HepG2 (cell line): ENCODE measurements at regions not wholly inside any gene's neighbourhood (a gene's known extent, or its start where the extent isn't known, plus 50 kb on each side); places are given as distances from the start of the nearest gene placed in this dataset.
"Not testable (repeated sequence)": the region's sequence is repeated elsewhere in the genome, so short reads cannot be mapped to it uniquely, and the experiment has no call there.

Experiments
- ATAC-seq: fragments of 200-7000 bp; cut with Tn5 transposase; 3 replicates; pipeline ENCODE4 v1.9.1; 2020; ENCODE audit warnings: mild to moderate bottlenecking, moderate library complexity
- BruUV-seq: library from RNA; stranded (reverse); fragments of 400-500 nt; replicated peaks from 2 replicates; lab custom pipeline; 2021; lab: Mats Ljungman, UMichigan
- CTCF ChIA-PET: fragments of 300-600 bp; formaldehyde crosslinking; extraction: SDS; loops from one replicate; lab custom pipeline; 2021; ENCODE audit warnings: low total read pairs, inconsistent platforms, low intra/inter-chr PET ratio; lab: Yijun Ruan, JAX
- POLR2A ChIA-PET: fragments of 350-600 bp; sonication (Branson Sonifier 250); formaldehyde crosslinking; loops from one replicate; lab custom pipeline; 2020; ENCODE audit warnings: antibody characterized with exemption, inconsistent platforms; lab: Yijun Ruan, JAX
- DNase-seq: peaks from one replicate; pipeline ENCODE4 v3.0.0-alpha.2; 2015; ENCODE audit warnings: low spot score
- FAIRE-seq: peaks from 3 replicates; lab custom pipeline; 2011; peaks lifted over from hg19 to GRCh38; lab: Jason Lieb, UNC
- H2AFZ ChIP-seq: one replicate; pipeline ENCODE4 v1.6.1; 2011; ENCODE audit warnings: low read length, inconsistent platforms
- H3K27ac ChIP-seq: fragments of 300-600 bp; 3 replicates; pipeline ENCODE4 v1.8.0; 2011; ENCODE audit warnings: mixed run types, mild to moderate bottlenecking, mixed read lengths, low read length, inconsistent platforms; ENCODE audit not compliant: insufficient read depth; ENCODE audit errors: extremely low read length
- H3K27me3 ChIP-seq, 2 experiments: fragments of 200-600 bp in 1 of 2; 2 replicates in 1 of 2; 3 replicates in 1 of 2; pipeline versions ENCODE4 v1.6.0 to v1.8.0; 2011; ENCODE audit warnings: low read length in 2 of 2, mild to moderate bottlenecking in 2 of 2, moderate library complexity in 2 of 2, inconsistent platforms in 1 of 2; ENCODE audit not compliant: insufficient read depth in 2 of 2, control insufficient read depth in 1 of 2
- H3K36me3 ChIP-seq, 2 experiments: fragments of 200-600 bp in 1 of 2; replicated peaks in 1 of 2; 2 replicates in 1 of 2; 3 replicates in 1 of 2; pipeline versions ENCODE4 v1.5.1 to v1.8.0; 2011; ENCODE audit warnings: low read length in 2 of 2, inconsistent platforms in 1 of 2; ENCODE audit not compliant: insufficient read depth in 2 of 2, control insufficient read depth in 1 of 2
- H3K4me1 ChIP-seq: 2 replicates; pipeline ENCODE4 v1.5.1; 2012; ENCODE audit warnings: low read length, inconsistent platforms; ENCODE audit not compliant: insufficient read depth
- H3K4me2 ChIP-seq: 2 replicates; pipeline ENCODE4 v1.6.0; 2011; ENCODE audit warnings: low read depth, low read length, inconsistent platforms
- H3K4me3 ChIP-seq, 3 experiments: fragments of 200-600 bp in 1 of 3; sonication (generic), shearing (Covaris generic) in 1 of 3; replicated peaks in 1 of 3; 2 replicates each; pipeline ENCODE4 v1.5.1; 2011 to 2016; ENCODE audit warnings: low read length in 3 of 3, inconsistent platforms in 2 of 3, low read depth in 2 of 3, mild to moderate bottlenecking in 2 of 3, control low read depth in 1 of 3, mixed read lengths in 1 of 3; ENCODE audit not compliant: insufficient read depth in 1 of 3
- H3K79me2 ChIP-seq: one replicate; pipeline ENCODE4 v1.6.1; 2011; ENCODE audit warnings: low read length, inconsistent platforms; ENCODE audit not compliant: insufficient read depth
- H3K9ac ChIP-seq: 2 replicates; pipeline ENCODE4 v1.6.0; 2011; ENCODE audit warnings: mild to moderate bottlenecking, low read depth, low read length, inconsistent platforms; ENCODE audit not compliant: insufficient read depth
- H3K9me3 ChIP-seq: 2 replicates; pipeline ENCODE4 v1.5.1; 2012; ENCODE audit warnings: mild to moderate bottlenecking, low read length
- H4K20me1 ChIP-seq: 2 replicates; pipeline ENCODE4 v1.6.0; 2011; ENCODE audit warnings: inconsistent platforms, mild to moderate bottlenecking, low read length, moderate library complexity; ENCODE audit not compliant: insufficient read depth
- ARID5B ChIP-seq: IDR thresholded peaks from 2 replicates; pipeline ENCODE4 v1.4.0; 2020; ENCODE audit warnings: mild to moderate bottlenecking, missing genetic modification reagents
- ATF4 ChIP-seq, 2 experiments: fragments of 450-650 bp in 1 of 2; sonication (generic) in 1 of 2; formaldehyde crosslinking; IDR thresholded peaks; 2 replicates each; pipeline versions ENCODE4 v1.5.0 to v1.8.0; 2020 to 2022; ENCODE audit warnings: mild to moderate bottlenecking in 1 of 2, missing genetic modification reagents in 1 of 2
- CEBPG ChIP-seq: IDR thresholded peaks from 2 replicates; pipeline ENCODE4 v1.6.1; 2016
- EP300 ChIP-seq, 3 experiments: sonication (generic) in 1 of 3; formaldehyde crosslinking in 1 of 3; IDR thresholded peaks; 2 replicates each; pipeline versions ENCODE4 v1.5.1 to v1.6.1; 2011 to 2020; ENCODE audit warnings: low read depth in 2 of 3, low read length in 2 of 3, borderline replicate concordance in 1 of 3, improper control_type of control experiment in 1 of 3, mild to moderate bottlenecking in 1 of 3, missing genetic modification reagents in 1 of 3, moderate library complexity in 1 of 3
- FOXA1 ChIP-seq, 2 experiments: fragments of 450-650 bp in 1 of 2; sonication (generic) in 1 of 2; formaldehyde crosslinking in 1 of 2; IDR thresholded peaks; 2 replicates each; pipeline versions ENCODE4 v1.4.0 to v1.6.1; 2016 to 2020; ENCODE audit warnings: missing genetic modification reagents in 1 of 2
- FOXJ3 ChIP-seq: sonication (generic); formaldehyde crosslinking; IDR thresholded peaks from 2 replicates; pipeline ENCODE4 v1.4.0; 2020; ENCODE audit warnings: missing genetic modification reagents, mild to moderate bottlenecking, borderline replicate concordance
- FOXP1 ChIP-seq, 2 experiments: fragments of 450-650 bp in 1 of 2; IDR thresholded peaks; 2 replicates each; pipeline ENCODE4 v1.6.1; 2017 to 2018; ENCODE audit warnings: antibody characterized with exemption in 1 of 2
- FOXP4 ChIP-seq: sonication (generic); formaldehyde crosslinking; IDR thresholded peaks from 2 replicates; pipeline ENCODE4 v1.4.0; 2020; ENCODE audit warnings: missing genetic modification reagents
- GATAD2A ChIP-seq: IDR thresholded peaks from 2 replicates; pipeline ENCODE4 v1.6.1; 2016
- HMG20A ChIP-seq: IDR thresholded peaks from 2 replicates; pipeline ENCODE4 v1.6.1; 2016; ENCODE audit warnings: borderline replicate concordance
- ISL2 ChIP-seq: sonication (generic); formaldehyde crosslinking; IDR thresholded peaks from 2 replicates; pipeline ENCODE4 v1.5.0; 2020; ENCODE audit warnings: missing genetic modification reagents
- NCOA2 ChIP-seq: sonication (generic); formaldehyde crosslinking; IDR thresholded peaks from 2 replicates; pipeline ENCODE4 v1.8.0; 2022; ENCODE audit warnings: inconsistent platforms
- SAP130 ChIP-seq: IDR thresholded peaks from 2 replicates; pipeline ENCODE4 v1.6.1; 2016; ENCODE audit warnings: low read depth
- SOX13 ChIP-seq, 3 experiments: fragments of 450-650 bp in 1 of 3; sonication (generic) in 1 of 3; formaldehyde crosslinking in 1 of 3; IDR thresholded peaks in 2 of 3; conservative IDR thresholded peaks in 1 of 3; 2 replicates each; pipeline versions ENCODE4 v1.5.0 to v1.6.1; 2016 to 2020; ENCODE audit warnings: antibody characterized with exemption in 1 of 3, mild to moderate bottlenecking in 1 of 3, missing compliant biosample characterization in 1 of 3, missing genetic modification reagents in 1 of 3, moderate library complexity in 1 of 3
- SOX5 ChIP-seq: IDR thresholded peaks from 2 replicates; pipeline ENCODE4 v1.6.1; 2016; ENCODE audit warnings: borderline replicate concordance
- SOX6 ChIP-seq, 2 experiments: fragments of 450-650 bp in 1 of 2; sonication (generic) in 1 of 2; formaldehyde crosslinking in 1 of 2; IDR thresholded peaks; 2 replicates each; pipeline versions ENCODE4 v1.4.0 to v1.6.1; 2017 to 2020; ENCODE audit warnings: antibody characterized with exemption in 1 of 2, mild to moderate bottlenecking in 1 of 2, missing genetic modification reagents in 1 of 2
- WGBS: methylation state at CpG from one replicate; pipeline ENCODE4 v1.1.6; 2017; ENCODE audit warnings: low lambda C conversion rate; 5-methylcytosine and 5-hydroxymethylcytosine counted together
- in situ Hi-C: cut with HindIII; loops from 2 replicates; pipeline ENCODE4 v1.10.0; 2017; ENCODE audit warnings: low pct_unique_long_range_greater_than_20kb; ENCODE audit not compliant: extremely low pct_ligation_motif_present
- intact Hi-C: fragments of 100-400 bp; cut with micrococcal nuclease; formaldehyde crosslinking; loops from one replicate; pipeline ENCODE4 v1.10.0; 2022; ENCODE audit not compliant: unreplicated experiment

- H3K79me2 ChIP-seq; BruUV-seq; H3K9me3 ChIP-seq; H3K27me3 ChIP-seq; H4K20me1 ChIP-seq; ATAC-seq; POLR2A ChIA-PET; H3K4me3 ChIP-seq; intact Hi-C loops; in situ Hi-C loops; H3K36me3 ChIP-seq; FAIRE-seq; H2AFZ ChIP-seq; CTCF ChIA-PET; H3K9ac ChIP-seq; H3K4me2 ChIP-seq; TF ChIP-seq EP300 (CRISPR knock-in tag; IDR thresholded peaks at IDR 0.05; ENCODE audit: borderline replicate concordance); SOX6 (IDR thresholded peaks at IDR 0.05); SOX13 (IDR thresholded peaks at IDR 0.05); FOXP1 (IDR thresholded peaks at IDR 0.05): not testable (repeated sequence)
- peak; percentile 63 for DNase-seq
- H3K4me1 ChIP-seq, result peaks cover 22% of the 10 kb centered on the region
- H3K27ac ChIP-seq, result peak overlapping the region; percentile 43
- 29% methylated on average over 1 of the region's 1 CpG for WGBS
- TF ChIP-seq EP300 (IDR thresholded peaks at IDR 0.05; ENCODE audit: low read depth in 2 of 2, low read length in 2 of 2) (peak in 1 of 2 experiments; percentile 44; a peak in 1 of 4 replicates), SOX6 (CRISPR knock-in tag; IDR thresholded peaks at IDR 0.05) (peak; percentile 79), GATAD2A (CRISPR knock-in tag) (peak; percentile 86; the same call in 1 of the 2 replicates), SAP130 (CRISPR knock-in tag) (peak; percentile 38; the same call in 1 of the 2 replicates), HMG20A (CRISPR knock-in tag) (peak; percentile 43; the same call in 1 of the 2 replicates), SOX13 (CRISPR knock-in tag; conservative IDR thresholded peaks at IDR 0.05 in 1 of 2, IDR thresholded peaks at IDR 0.05 in 1 of 2) (peak in 1 of 2 experiments; percentile 95; a peak in 2 of 4 replicates), FOXA1 (IDR thresholded peaks at IDR 0.05) (peak; percentile 29; the same call in 1 of the 2 replicates), FOXA1 (CRISPR knock-in tag; IDR thresholded peaks at IDR 0.05) (peak; percentile 63), FOXP4 (CRISPR knock-in tag) (peak; percentile 53; the same call in 1 of the 2 replicates), NCOA2 (peak; percentile 56; the same call in 1 of the 2 replicates), ATF4 (CRISPR knock-in tag; IDR thresholded peaks at IDR 0.05) (peak in 1 of 2 experiments; percentile 91; a peak in 2 of 4 replicates), ARID5B (CRISPR knock-in tag) (peak; percentile 72; the same call in 1 of the 2 replicates), SOX5 (CRISPR knock-in tag) (peak; percentile 93), FOXJ3 (CRISPR knock-in tag) (peak; percentile 59; the same call in 1 of the 2 replicates), CEBPG (CRISPR knock-in tag) (peak; percentile 74), FOXP1 (CRISPR knock-in tag; IDR thresholded peaks at IDR 0.05) (peak; percentile 86), ISL2 (CRISPR knock-in tag) (0 out of 2 replicates have a peak, but pooled peaks have one; percentile 14)
Observed at GRCh38 chr10:46802010-46802409, 109.2 kb upstream of the PTPN20 start.
